ENCODE measurements at regions not wholly inside any gene's neighbourhood (a gene's known extent, or its start where the extent isn't known, plus 50 kb on each side); places are given as distances from the start of the nearest gene placed in this dataset.

DNA sequence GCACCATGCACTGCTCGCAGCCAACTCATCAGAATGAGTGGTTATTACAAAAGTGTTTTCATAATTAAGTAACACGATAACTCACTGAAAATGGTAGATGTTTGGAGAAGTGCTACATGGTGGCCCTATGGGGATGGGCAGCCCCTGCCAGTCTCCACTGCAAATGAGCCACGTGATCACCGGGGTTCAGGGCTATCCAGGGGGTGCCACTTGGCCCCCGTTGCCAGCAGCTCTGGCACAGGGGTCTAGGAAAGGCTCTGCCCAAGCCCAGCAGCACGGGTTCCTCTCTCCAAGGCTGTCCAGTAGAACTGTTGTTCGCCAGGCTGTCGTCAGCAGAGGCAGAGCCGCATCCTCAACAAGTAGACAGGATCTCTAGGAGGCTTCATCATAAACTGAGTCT is 382.1 kb upstream of the B3GAT1 start:
- no peak for DNase-seq

DNA sequence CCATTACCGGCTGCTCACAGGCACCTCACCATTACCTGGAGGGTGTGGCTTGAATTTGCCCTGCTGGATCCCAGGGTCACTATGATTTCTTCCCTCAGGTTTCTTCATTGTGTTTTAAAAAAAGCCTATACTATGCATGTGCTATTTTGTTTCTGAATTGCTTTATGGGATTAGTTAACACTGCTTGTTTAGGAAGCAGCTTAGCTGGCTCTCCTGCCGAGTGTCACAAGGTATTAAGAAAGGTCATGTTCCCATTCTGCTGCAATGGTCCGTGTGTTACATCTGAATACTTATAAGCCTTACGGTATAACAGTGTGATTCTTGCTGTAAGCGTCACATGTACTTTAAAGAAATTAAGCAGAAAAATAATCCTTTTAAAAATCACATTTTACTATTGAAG is 380.6 kb upstream of the B3GAT1 start:
- no peak for DNase-seq

DNA sequence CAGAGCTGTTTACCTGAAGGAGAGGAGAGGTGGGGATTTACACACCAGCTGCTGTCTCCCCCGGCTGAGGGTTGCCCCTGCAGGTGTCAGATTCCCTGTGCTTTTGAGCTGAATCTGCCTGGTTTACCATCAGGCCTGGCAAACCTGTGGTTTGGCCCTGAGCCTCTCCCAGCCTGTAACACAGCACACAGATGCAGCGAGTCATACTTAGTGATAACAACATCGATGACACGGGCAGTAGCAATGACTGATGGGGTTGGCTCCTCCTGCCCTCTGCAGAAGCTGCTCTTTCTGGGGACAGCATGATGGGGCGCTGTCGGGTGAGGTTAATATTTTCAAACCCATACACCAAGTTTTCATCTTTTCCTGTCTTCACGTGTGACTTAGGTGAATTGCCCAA is 380.0 kb upstream of the B3GAT1 start:
- peak; percentile 18 for DNase-seq

DNA sequence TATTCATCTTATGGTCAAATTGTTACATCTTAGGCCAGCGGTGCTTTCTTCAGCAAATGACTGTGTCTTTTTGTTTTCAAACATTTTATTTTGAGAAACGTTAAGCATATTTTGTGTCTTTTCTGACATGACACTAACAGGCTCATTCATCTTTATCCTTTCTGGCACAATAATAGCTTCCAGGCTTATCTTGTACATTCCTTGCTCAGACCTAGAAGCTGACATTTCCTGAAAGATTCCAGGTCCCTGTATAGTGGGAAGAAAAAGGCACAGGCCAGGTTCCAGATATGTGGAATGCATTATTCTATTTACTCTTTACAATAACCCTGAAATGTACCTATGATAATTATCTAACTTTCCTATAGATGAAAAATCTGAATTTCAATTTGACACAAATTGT is 379.1 kb upstream of the B3GAT1 start:
- no peak for DNase-seq

DNA sequence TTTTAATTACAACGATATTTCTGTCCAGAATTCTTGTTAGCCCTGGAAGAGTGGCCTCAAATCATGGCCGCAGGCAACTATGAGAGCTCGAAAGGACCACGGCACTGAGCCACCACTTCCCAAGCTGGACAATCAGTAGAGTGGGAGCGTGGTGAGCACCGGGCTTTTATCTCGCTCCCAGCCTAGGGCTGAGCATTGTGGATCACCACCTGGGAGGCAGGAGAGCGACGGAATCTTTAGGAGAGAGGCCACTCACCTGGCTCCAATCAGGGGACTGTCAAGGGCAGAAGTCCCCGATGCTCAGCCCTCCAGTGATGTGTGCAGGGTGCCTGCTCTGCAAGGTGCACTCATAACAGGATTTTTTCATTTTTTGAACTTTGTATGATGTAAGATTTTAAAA is 377.1 kb upstream of the B3GAT1 start:
- DNase-seq: no peak

DNA sequence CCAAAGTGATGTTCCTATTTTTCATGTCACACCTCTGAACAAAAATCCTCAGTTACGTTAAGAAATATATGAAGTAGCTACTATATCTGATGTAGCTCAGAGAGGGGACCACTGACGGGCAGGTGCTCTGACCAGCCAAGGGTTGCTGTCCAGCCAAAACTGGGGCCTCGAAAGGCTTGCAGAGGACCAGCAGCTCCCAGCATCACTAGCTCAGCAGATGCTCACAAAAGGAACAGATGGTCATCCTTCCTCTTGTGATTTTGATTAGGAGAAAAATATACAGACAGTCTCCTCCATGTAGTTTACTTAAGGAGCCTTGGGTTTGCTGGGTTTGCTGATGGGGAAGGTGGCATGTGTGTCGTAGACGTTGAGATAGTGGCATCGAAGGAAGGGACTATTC is 374.6 kb upstream of the B3GAT1 start:
- DNase-seq: no peak

DNA sequence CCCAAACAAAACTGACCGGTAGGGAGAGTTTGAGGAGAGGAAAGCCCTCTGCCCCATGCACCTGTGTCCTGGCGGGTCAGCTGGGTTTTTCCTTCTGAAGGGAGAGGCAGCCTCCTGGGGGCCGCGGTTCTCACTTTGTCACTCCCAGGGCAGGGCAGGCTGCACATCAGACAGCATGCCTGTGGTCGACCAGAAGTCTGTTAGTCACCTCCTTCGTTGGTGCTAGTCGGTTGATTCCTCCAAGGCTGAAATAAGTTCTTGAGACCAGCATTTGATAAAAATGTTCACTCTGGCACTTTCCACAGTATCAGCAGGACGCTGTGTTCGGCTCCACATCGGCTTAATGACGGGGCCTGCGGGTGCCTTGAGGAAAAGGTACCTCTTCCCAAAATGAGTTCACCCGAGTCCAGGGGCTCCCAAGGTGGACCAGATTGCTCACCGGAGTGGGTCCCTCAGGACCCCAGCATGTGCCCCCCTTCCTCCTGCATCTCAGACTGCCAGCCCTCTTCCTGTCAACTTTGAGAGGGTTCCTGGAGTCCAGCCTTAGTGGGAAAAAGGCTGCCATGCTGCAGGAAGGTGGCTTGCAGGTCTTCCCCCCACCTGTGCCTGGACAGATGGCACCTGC is 373.7 kb upstream of the B3GAT1 start:
- DNase-seq: no peak

DNA sequence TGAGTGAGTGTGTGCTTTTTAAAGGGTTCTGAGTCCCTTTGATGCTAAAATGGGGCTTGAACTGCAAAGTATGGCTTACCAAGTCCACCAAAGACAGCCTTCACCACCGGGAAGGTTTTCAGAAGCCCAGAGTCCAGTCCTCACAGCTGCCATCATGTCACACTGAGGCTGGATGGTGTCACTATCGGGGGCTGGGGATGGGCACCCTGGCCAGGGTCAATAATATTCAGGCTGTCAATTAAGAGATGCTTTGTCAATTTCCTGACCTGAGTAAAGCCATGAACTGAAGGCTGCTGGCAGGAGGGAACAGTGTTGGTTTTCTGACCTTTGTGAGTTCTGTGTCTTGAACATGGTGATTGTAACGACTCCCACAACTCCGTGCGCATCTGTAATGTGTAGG is 373.0 kb upstream of the B3GAT1 start:
- no peak for DNase-seq

DNA sequence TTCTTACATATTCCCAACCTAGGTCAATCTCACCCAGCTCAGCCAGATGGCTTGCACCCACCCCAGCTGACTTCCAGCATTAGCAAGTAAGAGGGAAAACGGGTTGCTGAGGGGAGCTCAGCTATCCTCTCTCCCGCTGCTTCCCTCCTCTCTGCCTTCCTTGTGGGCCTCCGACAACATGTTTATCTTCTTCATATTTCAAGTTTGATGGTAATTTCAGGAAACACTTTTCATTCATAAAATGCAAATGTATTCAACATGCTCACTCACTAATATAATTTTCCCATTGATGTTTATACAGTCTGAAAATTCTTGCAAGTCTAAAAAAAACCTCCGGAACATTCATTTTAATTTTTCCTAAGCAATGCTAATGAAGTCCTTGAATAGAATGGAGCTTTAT is 372.5 kb upstream of the B3GAT1 start:
- no peak for DNase-seq

DNA sequence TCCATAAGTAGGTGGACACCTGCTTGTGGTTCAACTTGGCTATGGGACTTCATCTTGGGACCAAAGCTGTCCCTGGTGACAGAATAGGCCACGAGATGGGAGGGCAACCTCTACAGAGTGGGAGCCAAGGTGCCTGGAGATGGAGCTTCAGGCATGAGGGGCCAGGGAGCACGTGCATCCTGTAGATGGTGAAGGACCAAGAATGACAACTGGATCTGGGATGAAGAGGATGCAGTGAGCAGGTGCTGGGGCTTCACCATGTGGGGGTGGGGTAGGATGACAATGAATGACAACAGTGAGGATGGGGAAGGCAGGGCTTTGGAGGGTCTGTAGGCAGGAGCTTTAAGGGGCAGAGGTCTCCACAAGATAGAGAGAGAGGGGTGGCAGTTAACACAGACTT is 372.0 kb upstream of the B3GAT1 start:
- DNase-seq: no peak

DNA sequence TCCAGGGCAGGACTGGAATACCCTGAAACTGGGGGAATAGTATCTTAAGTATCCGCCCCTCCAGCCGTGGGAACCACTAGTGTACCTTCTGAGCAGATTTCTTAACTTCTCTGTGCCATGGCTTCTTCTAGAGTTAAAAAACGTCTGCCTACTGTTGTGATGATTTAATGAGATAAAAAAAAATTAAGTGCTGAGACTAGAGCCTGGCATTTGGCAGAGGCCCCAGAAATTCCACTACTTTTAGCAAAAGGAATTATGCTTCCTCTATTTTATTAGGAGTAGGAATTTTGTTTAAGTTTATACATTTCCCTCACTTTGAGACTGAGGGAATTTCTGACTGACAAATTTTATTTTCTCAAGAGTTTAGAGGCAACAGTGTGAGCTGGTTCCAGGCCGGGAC is 371.2 kb upstream of the B3GAT1 start:
- DNase-seq: no peak

DNA sequence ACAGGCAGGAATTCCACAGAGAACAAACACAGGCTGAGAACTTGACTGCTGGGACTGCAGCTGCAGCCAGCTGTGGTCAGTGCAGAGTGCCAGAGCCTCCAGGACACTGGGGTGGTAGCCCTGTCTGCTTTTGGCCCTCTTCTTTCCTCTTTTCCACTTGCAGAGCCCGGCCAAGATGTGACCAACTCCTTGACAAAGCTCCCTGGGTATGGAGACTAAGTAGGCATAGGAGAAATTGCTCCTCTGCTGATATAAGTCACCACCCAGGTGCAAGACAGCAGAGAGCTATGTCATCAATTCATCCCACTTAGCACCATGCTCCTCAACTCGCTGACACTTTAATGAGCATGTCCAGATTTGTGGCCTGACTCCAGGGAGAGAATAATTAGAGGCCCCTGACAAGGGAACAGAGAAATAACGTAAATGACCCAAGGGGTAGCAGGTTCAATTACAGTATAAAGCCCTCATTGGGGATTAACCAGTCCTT is 369.4 kb upstream of the B3GAT1 start:
- no peak for DNase-seq

DNA sequence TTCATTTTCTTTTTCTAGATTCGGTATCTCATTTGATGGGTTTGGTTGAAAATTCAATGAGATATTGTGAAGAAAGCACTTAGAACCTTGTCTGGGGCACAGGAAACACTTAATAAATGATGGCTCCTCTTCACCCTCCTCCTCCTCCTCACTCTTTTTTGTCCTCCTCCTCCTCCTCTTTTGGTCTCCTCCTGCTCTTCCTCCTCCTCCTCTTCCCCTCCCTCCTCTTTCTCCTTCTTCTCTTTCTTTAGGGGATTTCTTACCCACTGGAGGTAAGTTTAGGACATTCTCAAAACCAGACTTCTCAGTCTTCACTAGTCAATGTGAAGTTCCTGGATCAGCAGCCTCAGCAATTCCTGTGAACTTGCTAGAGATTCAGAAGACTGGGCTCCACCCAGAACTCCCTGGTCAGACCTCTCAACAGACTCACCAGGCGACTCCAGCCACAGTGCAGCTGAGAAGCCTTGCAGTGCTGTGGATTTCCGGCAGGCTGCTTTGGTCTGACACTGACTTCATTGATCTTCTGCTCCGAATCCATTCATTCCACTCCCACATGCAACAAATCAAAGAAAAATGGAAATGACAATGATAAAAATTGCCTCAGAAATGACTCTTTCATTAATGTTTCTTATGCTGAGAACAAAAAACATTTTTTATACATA is 368.6 kb upstream of the B3GAT1 start:
- no peak for DNase-seq

DNA sequence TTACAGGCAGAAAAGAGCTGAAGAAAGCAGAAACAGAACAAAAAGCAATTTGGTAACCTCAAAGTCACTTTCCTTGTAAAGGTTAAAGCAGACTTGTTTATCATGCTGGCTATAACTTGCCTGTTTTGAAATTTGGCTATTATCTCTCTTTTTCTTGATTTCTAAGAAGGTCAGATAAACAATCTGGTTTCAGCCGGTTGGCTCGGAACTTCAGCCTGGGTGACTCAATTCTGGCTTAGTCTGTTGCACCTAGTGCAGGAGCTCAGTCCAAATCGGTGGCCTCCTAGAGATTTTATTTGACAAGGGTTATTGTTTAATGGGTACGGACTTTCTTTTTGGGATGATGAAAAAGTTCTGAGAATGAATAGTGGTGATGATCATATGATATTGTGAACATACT is 367.1 kb upstream of the B3GAT1 start:
- DNase-seq: no peak

DNA sequence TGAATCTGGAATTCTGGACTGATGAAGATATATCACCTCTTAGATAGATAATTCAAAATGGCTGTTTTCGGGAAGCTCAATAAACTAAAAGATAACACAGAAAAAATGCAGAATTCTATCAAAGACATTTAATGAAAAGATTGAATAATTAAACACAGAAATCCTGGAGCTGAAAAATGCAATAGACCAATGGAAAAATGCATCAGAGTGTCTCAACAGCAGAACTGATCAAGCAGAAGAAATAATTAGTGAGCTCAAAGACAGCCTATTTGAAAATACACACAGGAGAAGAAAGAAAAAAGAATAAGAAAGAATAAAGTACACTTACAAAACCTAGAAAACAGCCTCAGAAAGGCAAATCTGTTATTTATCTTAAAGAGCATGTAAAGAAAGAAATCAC is 356.4 kb upstream of the B3GAT1 start:
- DNase-seq: no peak

DNA sequence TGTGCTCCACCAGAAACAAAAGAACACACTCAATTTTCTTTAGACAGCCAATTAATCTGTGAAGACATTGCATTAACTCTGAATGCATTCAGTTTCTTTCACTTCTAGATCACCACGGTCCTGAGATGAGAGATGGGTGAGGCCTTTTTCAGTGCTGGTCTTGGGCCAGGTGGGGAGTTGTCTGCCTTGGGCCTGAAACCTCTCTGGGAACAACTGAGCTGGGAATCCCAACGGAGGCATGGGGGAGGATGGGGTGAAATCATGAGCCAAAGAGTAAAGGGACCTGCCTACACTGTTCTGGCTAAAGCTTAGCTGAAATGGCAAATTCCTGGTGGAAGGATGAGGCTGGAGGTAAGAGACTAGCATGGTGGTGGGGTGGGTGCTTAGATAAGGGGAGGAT is 353.5 kb upstream of the B3GAT1 start:
- DNase-seq: no peak

DNA sequence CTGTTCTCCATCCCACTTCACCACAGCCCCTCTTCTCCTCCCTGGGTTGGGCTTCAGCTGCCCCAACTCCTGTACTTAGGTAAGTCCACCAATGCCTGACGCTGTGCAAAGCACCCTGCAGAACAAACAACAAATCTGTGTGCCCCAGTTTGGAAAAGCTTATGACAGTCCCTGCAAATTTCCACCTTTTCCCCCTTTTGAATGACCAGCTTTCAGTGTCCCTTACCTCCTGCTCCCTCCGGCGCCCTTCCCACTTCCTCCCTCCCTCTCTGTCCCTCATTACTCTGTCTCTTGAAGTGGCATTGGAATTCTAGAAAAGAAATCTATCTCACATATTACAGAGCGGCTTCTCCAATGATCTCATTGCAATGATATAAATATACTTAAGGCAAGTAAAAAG is 352.9 kb upstream of the B3GAT1 start:
- no peak for DNase-seq

DNA sequence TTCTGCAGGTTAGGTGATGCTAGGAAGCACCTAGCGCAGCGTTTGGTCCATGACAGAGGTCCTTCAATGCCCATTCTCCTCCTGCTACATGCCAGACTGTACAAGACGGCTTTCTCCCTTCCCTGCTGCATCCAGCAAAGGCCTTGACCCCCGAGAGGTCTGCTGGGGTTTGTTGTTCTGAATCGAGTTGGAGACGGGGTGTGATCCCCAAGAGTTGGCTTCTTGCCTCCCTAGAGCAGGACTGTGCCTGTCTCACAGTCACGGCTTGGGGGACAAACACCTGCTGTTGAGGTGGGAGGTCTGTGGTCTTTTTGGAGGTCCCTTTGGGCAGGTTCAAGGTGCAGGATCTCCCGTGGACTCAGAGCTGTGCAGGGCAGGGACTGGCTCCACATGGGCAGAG is 352.3 kb upstream of the B3GAT1 start:
- DNase-seq: no peak

DNA sequence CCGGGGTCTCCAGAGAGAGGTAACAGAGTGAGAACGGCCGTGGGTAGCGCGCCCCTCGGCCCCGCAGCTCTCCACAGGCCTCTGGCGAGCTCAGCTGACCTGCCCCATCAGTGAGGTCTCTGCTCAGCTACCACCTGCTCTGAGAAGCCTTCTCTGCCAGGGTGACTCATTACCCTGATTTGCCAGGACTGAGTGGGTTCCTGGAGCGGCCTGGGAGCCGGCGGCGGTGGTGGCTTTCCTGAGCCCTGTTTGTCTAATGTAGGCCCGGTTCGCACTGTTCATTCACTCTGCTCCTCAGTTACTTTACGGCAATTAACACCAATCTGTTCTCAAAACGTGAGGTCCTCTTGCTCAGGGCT is 351.0 kb upstream of the B3GAT1 start:
- DNase-seq: no peak

DNA sequence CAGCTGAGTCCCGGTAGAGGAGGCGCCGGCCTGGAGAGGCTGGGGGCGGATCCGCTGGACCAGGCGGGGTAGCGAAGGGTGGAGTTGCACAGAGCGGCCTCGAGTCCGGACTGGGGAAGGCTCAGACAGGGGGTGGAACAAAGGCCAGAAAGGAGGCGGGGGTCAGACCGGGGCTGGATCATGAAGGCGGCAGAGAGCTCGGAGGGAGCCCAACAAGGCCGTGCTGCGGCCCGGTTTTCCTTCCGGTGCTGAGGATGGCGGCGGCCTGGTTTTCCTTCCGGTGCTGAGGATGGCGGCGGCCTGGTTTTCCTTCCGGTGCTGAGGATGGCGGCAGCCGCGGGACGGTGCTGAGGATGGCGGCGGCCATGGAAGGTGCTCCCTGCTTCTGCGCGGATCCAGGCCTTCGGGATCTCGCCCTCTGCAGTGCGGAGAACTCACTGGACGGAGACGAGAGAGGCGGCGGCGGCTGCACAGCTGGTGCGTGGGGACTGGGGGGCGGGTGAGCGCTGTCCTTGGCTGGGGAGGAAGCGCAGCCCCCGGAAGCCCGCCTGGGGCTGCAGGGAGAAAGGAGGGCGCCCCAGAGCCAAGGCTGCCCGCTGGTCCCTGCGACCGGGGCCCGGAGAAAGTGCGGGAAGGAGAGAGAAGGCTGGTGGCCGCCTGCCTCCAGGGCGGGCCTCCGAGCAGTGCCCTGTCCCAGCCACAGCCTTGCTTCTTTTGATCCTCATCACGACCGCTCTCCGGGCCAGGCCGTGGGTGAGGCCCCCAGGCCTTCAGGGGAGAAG is 350.4 kb upstream of the B3GAT1 start:
- DNase-seq: no peak

DNA sequence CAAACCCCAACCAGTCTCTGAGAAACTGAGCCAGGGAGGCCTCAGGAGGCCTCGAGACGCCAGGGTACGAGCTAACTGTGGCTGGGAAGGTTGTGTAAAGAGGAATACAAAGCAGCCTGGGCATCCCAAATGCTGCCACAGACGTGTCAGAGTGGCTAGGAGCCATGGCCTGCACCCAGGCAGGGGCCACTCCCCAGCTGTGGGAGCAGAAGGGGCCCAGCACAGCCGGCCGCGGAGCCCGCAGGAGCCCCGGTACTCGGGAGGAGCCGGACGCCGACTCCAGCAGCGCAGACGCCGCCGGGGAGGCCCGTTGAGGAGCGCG is 349.8 kb upstream of the B3GAT1 start:
- no peak for DNase-seq

DNA sequence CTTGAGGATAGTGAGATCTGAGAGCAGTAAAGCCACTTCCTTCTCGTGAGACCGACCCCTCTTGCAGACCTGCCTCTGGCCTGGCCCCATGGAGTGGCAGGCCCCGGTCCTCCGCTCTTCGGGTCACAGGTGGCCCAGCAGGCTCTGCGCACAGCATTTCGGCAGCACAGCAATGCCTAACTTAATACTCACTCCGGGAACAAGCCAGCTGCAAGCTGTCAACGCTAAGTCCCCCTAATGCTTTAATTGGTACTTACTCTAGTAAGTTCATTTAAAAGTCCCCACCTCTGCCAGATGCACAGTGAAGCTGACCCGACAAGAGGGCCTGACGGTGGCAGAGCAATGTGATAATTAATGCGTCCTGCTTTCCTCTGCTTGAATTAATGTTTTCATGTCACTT is 349.3 kb upstream of the B3GAT1 start:
- no peak for DNase-seq

DNA sequence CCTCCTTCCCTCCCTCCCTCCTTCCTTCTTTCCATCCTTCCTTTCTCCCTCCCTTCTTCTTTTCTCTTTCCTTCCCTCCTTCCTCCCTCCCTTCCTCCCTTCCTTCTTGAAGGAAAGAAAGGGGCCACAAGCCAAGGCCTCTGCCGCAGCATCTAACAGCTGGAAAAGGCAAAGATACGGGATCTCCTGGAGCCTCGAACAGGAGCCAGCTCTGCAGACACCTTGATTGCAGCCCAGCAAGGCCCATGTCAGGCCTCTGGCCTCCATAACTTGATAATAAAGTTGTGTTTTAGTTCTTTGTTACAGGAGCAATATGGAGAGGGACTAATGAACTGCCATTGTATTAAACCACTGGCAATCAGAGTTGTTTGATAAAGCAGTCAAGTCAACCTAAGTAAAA is 348.9 kb upstream of the B3GAT1 start:
- no peak for DNase-seq

DNA sequence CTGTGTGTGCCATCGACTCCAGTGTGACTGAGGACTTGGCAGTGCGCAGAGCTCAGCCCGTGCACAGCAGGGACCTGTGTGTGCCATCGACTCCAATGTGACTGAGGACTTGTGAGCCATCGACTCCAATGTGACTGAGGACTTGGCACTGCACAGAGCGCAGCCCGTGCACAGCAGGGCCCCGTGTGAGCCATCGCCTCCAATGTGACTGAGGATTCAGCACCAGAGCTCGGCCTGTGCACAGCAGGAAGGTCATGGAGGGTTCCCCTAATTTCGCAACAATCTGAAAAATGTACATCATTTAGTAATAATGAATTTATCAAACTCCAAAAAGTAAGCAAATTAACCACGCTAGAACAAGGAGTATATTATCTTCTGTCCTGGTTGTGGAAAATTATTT is 348.3 kb upstream of the B3GAT1 start:
- DNase-seq: no peak

DNA sequence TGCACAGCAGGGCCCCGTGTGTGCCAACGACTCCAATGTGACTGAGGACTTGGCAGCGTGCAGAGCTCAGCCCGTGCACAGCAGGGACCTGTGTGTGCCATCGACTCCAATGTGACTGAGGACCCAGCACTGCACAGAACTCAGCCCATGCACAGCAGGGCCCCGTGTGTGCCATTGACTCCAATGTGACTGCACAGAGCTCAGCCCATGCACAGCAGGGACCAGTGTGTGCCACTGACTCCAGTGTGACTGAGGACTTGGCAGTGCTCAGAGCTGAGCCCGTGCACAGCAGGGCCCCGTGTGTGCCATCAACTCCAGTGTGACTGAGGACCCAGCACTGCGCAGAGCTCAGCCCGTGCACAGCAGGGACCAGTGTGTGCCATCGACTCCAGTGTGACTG is 347.8 kb upstream of the B3GAT1 start:
- DNase-seq: no peak
